Breast epithelium (tissue), 4 donors: ENCODE measurements at regions not wholly inside any gene's neighbourhood (a gene's known extent, or its start where the extent isn't known, plus 50 kb on each side); places are given as distances from the start of the nearest gene placed in this dataset.

ENCODE experiments used
- DNase-seq, 2 donors: peaks; one replicate each; pipeline ENCODE4 v3.0.0-alpha.2; 2019; ENCODE audit warnings: low spot score in 2 of 2
- H3K27ac ChIP-seq, 2 donors: fragments of 200-600 bp; sonication (generic) in 1 of 2; one replicate each; pipeline ENCODE4 v1.5.1; 2016 to 2019; ENCODE audit warnings: mild to moderate bottlenecking in 1 of 2
- H3K27me3 ChIP-seq, 2 donors: fragments of 200-600 bp; sonication (generic) in 1 of 2; one replicate each; pipeline versions ENCODE4 v1.5.1 to v1.6.0; 2017 to 2019; ENCODE audit warnings: control low read depth in 1 of 2, mild to moderate bottlenecking in 1 of 2
- H3K36me3 ChIP-seq: fragments of 200-600 bp; one replicate; pipeline ENCODE4 v1.5.1; 2019
- H3K4me1 ChIP-seq, 2 donors: fragments of 200-600 bp; sonication (generic); one replicate each; pipeline ENCODE4 v1.5.1; 2016 to 2019; ENCODE audit warnings: control low read depth in 1 of 2
- H3K4me3 ChIP-seq, 3 donors: fragments of 200-600 bp; sonication (generic); 1 replicate in 2 of 3; 2 replicates in 1 of 3; pipeline ENCODE4 v1.5.1; 2016 to 2019; ENCODE audit warnings: mild to moderate bottlenecking in 3 of 3, moderate library complexity in 2 of 3
- H3K9me3 ChIP-seq, 2 donors: fragments of 200-600 bp; sonication (generic) in 1 of 2; one replicate each; pipeline ENCODE4 v1.5.1; 2016 to 2019; ENCODE audit warnings: control low read depth in 1 of 2
- POLR2A ChIP-seq: fragments of 450-650 bp; IDR thresholded peaks from one replicate; pipeline ENCODE4 v1.6.1; 2016; ENCODE audit warnings: antibody characterized with exemption, mild to moderate bottlenecking, moderate library complexity
- POLR2AphosphoS5 ChIP-seq, 3 donors: sonication (generic); formaldehyde crosslinking; IDR thresholded peaks; one replicate each; pipeline ENCODE4 v1.6.1; 2017; ENCODE audit warnings: antibody characterized with exemption in 3 of 3
- intact Hi-C: fragments of 100-400 bp; cut with DNase I; formaldehyde crosslinking; loops from one replicate; pipeline ENCODE4 v1.15.1; 2023; ENCODE audit warnings: low total_unique reads
- TF ChIP-seq, protein P1 (sequence below), 3 donors: fragments of 450-650 bp; IDR thresholded peaks; one replicate each; pipeline ENCODE4 v1.5.1; 2016 to 2017; ENCODE audit warnings: antibody characterized with exemption in 3 of 3, mild to moderate bottlenecking in 3 of 3, moderate library complexity in 3 of 3

DNA sequence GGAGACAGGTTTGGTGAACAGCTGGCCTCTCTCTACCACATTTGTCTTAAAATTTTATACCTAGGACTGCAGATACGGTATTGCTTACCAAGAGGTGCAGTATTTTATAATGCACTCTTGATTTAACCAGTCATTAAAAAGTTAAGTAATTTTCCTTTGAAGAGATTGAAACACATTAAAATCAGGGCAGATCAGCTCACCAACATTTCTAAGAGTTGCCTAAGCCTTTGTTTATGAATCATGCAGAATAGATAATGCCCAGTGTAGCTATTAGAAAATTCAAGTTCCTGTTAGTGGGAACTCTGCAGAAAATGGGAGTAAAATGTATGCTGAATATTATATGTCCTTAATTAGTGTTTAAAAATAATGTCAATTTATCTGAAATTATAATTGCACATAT lies 140.2 kb upstream of the PRPS1L1 start:
- Histone ChIP-seq H3K9me3 (no peaks in the 10 kb centered on the region), H3K4me3 (no peak overlapping the region), H3K27me3 (no peaks in the 10 kb centered on the region), H3K27ac (no peak overlapping the region), H3K4me1 (no peaks in the 10 kb centered on the region), H3K36me3 (no peaks in the 10 kb centered on the region)
- no peak for DNase-seq
- intact Hi-C loops: no loop called here
- TF ChIP-seq POLR2AphosphoS5 (IDR thresholded peaks at IDR 0.05) (no peak), POLR2A (no peak)
- TF ChIP-seq, protein P1, sequence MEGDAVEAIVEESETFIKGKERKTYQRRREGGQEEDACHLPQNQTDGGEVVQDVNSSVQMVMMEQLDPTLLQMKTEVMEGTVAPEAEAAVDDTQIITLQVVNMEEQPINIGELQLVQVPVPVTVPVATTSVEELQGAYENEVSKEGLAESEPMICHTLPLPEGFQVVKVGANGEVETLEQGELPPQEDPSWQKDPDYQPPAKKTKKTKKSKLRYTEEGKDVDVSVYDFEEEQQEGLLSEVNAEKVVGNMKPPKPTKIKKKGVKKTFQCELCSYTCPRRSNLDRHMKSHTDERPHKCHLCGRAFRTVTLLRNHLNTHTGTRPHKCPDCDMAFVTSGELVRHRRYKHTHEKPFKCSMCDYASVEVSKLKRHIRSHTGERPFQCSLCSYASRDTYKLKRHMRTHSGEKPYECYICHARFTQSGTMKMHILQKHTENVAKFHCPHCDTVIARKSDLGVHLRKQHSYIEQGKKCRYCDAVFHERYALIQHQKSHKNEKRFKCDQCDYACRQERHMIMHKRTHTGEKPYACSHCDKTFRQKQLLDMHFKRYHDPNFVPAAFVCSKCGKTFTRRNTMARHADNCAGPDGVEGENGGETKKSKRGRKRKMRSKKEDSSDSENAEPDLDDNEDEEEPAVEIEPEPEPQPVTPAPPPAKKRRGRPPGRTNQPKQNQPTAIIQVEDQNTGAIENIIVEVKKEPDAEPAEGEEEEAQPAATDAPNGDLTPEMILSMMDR (IDR thresholded peaks at IDR 0.05): no peak

DNA sequence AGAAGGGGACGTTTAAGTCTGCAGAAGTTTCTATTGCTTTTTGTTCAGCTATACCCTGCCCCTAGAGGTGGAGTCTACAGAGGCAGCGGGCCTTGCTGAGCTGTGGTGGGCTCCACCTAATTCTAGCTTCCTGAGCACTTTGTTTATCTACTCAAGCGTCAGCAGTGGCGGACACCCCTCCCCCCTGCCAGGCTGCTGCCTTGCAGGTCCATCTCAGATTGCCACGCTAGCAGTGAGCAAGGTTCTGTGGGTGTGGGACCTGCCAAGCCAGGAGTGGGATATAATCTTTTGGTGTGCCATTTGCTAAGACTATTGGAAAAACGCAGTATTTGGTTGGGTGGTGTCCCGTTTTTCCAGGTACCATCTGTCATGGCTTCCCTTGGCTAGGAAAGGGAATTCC lies 147.3 kb upstream of the PRPS1L1 start:
- H3K4me3 ChIP-seq: no peak overlapping the region
- intact Hi-C loops: no loop called here
- no peaks in the 10 kb centered on the region for H3K36me3 ChIP-seq
- DNase-seq: no peak
- H3K27me3 ChIP-seq: no peaks in the 10 kb centered on the region
- H3K9me3 ChIP-seq: no peaks in the 10 kb centered on the region
- no peaks in the 10 kb centered on the region for H3K4me1 ChIP-seq
- TF ChIP-seq, protein P1 (IDR thresholded peaks at IDR 0.05): no peak
- TF ChIP-seq POLR2A (no peak), POLR2AphosphoS5 (IDR thresholded peaks at IDR 0.05) (no peak)
- H3K27ac ChIP-seq: no peak overlapping the region

DNA sequence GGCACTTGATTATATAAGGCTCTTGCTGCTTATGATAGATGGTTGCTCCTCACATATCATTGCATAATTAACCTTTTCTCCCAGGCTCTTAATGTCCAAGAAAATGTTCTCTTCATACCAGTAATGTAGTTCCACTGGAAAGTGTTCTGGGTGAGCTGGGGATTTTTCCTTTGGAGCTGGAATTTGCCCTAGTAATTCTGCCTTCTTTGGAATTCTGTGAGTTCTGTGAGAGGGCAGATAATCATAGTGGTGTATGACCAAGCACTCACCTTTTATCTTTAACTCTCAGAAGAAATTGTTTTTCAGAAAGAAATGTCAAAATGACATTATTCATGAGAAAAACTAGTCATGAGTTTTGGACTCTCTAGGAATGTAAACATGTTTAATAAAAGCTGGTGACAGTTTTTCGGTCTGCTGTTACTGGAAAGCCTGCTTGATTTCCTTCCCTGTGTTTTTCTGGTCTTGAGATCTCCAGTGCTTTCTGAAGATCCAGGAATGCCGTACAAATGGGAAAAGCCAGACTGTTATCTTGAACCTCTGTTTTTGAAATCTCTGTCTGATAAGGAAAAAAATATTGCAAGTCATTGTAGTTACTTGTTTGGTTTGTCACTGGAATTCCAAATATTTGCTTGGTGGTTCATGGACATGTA lies 148.3 kb upstream of the PRPS1L1 start:
- H3K27ac ChIP-seq: no peak overlapping the region
- H3K36me3 ChIP-seq: no peaks in the 10 kb centered on the region
- TF ChIP-seq POLR2A: no peak
- TF ChIP-seq, protein P1 (IDR thresholded peaks at IDR 0.05): no peak
- TF ChIP-seq POLR2AphosphoS5 (IDR thresholded peaks at IDR 0.05): no peak
- no peaks in the 10 kb centered on the region for H3K4me1 ChIP-seq
- no peak for DNase-seq
- H3K9me3 ChIP-seq: no peaks in the 10 kb centered on the region
- no peaks in the 10 kb centered on the region for H3K27me3 ChIP-seq
- H3K4me3 ChIP-seq: no peak overlapping the region
- intact Hi-C loops: no loop called here

DNA sequence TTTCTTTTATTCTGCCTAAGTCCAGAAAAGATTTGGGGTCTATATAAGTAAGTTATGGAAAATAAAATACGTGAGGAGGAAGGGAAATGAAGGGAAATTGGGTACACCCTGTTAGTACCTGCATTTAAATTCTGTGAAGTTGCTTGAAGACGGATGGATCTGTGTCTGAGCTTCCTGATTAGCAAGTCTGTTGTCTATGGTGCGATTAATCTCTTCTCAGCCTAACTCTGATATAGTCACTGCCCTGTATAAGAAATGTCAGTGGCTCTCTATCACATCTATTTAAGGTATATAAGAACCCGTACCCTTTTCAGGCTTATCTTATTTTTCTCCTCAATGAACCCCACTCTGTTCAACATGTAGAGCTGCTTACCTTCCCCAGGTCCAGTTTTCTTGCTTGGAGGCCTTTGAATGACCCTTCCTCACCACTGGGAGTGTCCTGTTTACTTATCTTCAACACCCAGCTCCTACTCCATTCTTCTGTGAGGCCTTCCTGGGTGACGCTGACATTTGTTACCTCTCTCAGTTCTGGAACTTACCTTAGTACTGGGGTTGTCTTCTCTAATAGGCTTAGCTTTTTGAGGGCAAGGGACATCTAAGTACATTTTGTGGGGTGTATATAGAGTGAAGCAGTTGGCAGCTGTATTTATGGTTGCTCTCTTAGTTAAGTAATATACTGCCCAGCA lies 149.6 kb upstream of the PRPS1L1 start:
- Histone ChIP-seq H3K27ac (no peak overlapping the region), H3K36me3 (no peaks in the 10 kb centered on the region), H3K4me3 (no peak overlapping the region), H3K27me3 (no peaks in the 10 kb centered on the region), H3K9me3 (no peaks in the 10 kb centered on the region), H3K4me1 (no peaks in the 10 kb centered on the region)
- no peak for DNase-seq
- intact Hi-C loops: no loop called here
- TF ChIP-seq POLR2A (no peak), POLR2AphosphoS5 (IDR thresholded peaks at IDR 0.05) (no peak)
- TF ChIP-seq, protein P1 (IDR thresholded peaks at IDR 0.05): no peak

DNA sequence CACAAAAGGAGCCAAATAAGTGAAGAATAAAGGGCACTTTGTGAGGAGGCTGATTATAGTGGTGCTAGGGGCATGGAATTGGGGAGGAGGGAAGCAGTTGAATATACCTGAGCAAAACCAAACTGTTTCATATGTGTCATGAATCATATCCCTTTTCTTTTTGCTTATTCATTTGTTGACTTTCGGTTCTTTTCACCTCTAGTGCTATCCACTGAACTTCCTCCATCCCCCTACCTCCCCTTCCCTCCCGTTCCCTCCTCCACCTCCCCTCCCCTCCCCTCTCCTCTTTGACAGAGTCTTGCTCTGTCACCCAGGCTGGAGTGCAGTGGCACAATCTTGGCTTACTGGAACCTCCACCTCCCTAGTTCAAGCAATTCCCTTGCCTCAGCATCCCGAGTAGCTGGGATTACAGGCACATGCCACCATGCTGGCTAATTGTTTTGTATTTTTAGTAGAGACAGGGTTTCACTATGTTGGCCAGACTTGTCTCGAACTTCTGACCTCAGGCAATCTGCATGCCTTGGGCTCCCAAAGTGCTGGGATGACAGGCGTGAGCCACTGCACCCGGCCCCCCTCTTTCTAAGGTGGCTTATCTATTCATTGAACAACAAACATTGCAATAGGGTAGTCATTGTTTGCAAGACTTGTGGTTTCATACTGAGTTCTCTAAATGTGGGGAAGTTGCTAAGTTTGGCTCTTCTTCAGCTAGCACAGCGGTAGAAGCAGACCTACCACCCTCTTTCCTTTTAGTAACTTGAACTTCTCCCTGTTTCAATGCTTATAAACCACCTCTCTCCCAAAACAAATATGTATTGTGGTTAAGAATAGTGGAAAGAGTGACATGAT lies 150.4 kb upstream of the PRPS1L1 start:
- intact Hi-C loops: no loop called here
- DNase-seq: no peak
- no peaks in the 10 kb centered on the region for H3K27me3 ChIP-seq

More for the DNA sequence above, 150.4 kb upstream of the PRPS1L1 start:
- peak overlapping the region in 1 of 3 donors; percentile 1 for H3K4me3 ChIP-seq
- H3K27ac ChIP-seq: no peak overlapping the region
- H3K36me3 ChIP-seq: no peaks in the 10 kb centered on the region
- H3K4me1 ChIP-seq: no peaks in the 10 kb centered on the region
- H3K9me3 ChIP-seq: no peaks in the 10 kb centered on the region
- no peak for TF ChIP-seq POLR2A
- TF ChIP-seq, protein P1 (IDR thresholded peaks at IDR 0.05): no peak
- TF ChIP-seq POLR2AphosphoS5 (IDR thresholded peaks at IDR 0.05): no peak
